Muscle layer of duodenum (tissue), 2 donors: ENCODE measurements at regions not wholly inside any gene's neighbourhood (a gene's known extent, or its start where the extent isn't known, plus 50 kb on each side); places are given as distances from the start of the nearest gene placed in this dataset.

Experiments
- H3K27ac ChIP-seq: one replicate; pipeline ENCODE4 v1.7.0; 2013; ENCODE audit warnings: mild to moderate bottlenecking, low read length
- H3K27me3 ChIP-seq: one replicate; pipeline ENCODE4 v1.7.0; 2013; ENCODE audit warnings: low read depth, mild to moderate bottlenecking, control low read depth, low read length
- H3K36me3 ChIP-seq, 2 donors: one replicate each; pipeline ENCODE4 v1.7.0; 2013; ENCODE audit warnings: low read length in 2 of 2, control low read depth in 1 of 2, mild to moderate bottlenecking in 1 of 2; ENCODE audit not compliant: insufficient read depth in 2 of 2, control insufficient read depth in 1 of 2
- H3K4me1 ChIP-seq, 2 donors: one replicate each; pipeline ENCODE4 v1.7.0; 2013; ENCODE audit warnings: low read length in 2 of 2, mild to moderate bottlenecking in 2 of 2, control low read depth in 1 of 2, moderate library complexity in 1 of 2; ENCODE audit not compliant: insufficient read depth in 2 of 2, control insufficient read depth in 1 of 2
- H3K4me3 ChIP-seq, 2 donors: one replicate each; pipeline ENCODE4 v1.7.0; 2013; ENCODE audit warnings: low read length in 2 of 2, low read depth in 1 of 2, mild to moderate bottlenecking in 1 of 2
- H3K9me3 ChIP-seq, 2 donors: one replicate each; pipeline ENCODE4 v1.7.0; 2013; ENCODE audit warnings: low read length in 2 of 2, control low read depth in 1 of 2, mild to moderate bottlenecking in 1 of 2; ENCODE audit not compliant: control insufficient read depth in 1 of 2
- donor health status: healthy.

GRCh38 chr20:58024241-58024721 lies 204.2 kb downstream of the ANKRD60 start:
- Histone ChIP-seq H3K4me3 (no peak overlapping the region), H3K27ac (no peak overlapping the region), H3K4me1 (peaks cover 0 to 6% of the 10 kb centered on the region in 2 donors), H3K36me3 (no peaks in the 10 kb centered on the region), H3K27me3 (no peaks in the 10 kb centered on the region), H3K9me3 (no peaks in the 10 kb centered on the region)

DNA sequence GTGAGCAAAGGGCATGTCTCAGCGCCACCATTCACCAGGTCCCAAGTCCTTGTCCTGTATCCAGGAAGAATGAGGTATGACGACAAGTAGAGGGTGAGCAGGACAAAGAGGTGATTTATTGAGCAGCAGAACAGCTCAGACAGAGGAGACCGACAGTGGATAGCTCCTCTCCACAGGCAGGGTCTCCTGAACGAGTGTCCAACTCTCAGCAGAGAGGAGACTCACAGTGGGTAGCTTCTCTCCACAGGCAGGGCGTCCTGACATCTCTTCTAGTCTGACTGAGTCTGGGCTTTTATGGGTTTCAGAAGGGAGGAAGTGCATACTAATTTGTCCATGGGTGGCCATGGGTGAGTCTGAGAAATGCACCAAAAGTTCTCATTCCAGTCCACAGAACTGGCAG lies 204.7 kb downstream of the ANKRD60 start:
- no peaks in the 10 kb centered on the region for H3K9me3 ChIP-seq
- no peak overlapping the region for H3K4me3 ChIP-seq
- H3K4me1 ChIP-seq: peaks cover 0 to 6% of the 10 kb centered on the region in 2 donors
- H3K27me3 ChIP-seq: no peaks in the 10 kb centered on the region
- H3K27ac ChIP-seq: no peak overlapping the region
- no peaks in the 10 kb centered on the region for H3K36me3 ChIP-seq

DNA sequence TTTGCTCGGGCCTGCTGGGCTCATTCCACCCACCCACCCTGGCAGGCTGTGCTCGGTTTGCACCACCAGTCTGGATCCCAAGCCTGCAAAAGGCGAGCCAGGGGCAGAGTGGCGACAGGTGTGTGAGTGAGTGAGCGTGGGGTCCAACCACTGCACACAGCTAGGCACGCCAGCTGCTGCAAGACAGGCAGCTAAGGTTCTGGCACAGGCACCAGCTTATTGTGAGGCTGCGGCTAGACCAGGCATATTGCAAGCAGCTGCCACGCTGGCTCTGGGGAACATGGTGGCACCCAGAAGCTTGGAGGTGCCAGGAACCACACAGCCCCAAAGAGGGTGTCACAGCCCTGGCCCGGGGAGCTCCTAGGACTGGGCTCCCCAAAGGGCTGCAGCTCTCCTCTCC lies 205.1 kb downstream of the ANKRD60 start:
- H3K4me3 ChIP-seq: no peak overlapping the region
- H3K9me3 ChIP-seq: no peaks in the 10 kb centered on the region
- no peaks in the 10 kb centered on the region for H3K27me3 ChIP-seq
- H3K4me1 ChIP-seq: peaks cover 0 to 6% of the 10 kb centered on the region in 2 donors
- H3K27ac ChIP-seq: no peak overlapping the region
- H3K36me3 ChIP-seq: no peaks in the 10 kb centered on the region

GRCh38 chr20:58022711-58023110 lies 205.7 kb downstream of the ANKRD60 start:
- no peaks in the 10 kb centered on the region for H3K36me3 ChIP-seq
- H3K27me3 ChIP-seq: no peaks in the 10 kb centered on the region
- H3K4me1 ChIP-seq: peaks cover 0 to 6% of the 10 kb centered on the region in 2 donors
- H3K27ac ChIP-seq: no peak overlapping the region
- no peaks in the 10 kb centered on the region for H3K9me3 ChIP-seq
- no peak overlapping the region for H3K4me3 ChIP-seq

DNA sequence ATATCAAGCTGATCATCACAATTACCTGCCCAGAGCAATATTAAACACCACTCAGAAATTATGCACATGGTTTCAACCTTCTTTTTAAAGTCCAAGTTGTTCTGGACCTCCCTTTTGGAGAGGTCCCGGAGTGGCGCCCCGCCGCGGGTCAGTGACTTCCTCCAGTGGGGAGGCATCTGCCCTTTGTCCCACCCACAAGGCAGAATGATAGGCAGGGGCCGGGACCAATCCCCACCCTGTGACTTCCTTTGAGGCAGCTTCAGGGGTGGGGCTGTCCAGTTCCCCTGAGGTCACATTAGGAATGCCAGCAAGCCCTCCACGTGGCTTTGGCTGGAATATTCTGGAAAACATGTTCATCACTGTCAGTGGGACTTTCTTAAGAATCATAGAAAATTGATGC lies 207.0 kb downstream of the ANKRD60 start:
- H3K27ac ChIP-seq: no peak overlapping the region
- H3K4me1 ChIP-seq: peaks cover 0 to 6% of the 10 kb centered on the region in 2 donors
- no peaks in the 10 kb centered on the region for H3K27me3 ChIP-seq
- no peak overlapping the region for H3K4me3 ChIP-seq
- H3K9me3 ChIP-seq: no peaks in the 10 kb centered on the region
- no peaks in the 10 kb centered on the region for H3K36me3 ChIP-seq

- Histone ChIP-seq H3K27me3 (no peaks in the 10 kb centered on the region), H3K27ac (no peak overlapping the region), H3K4me1 (peaks cover 0 to 6% of the 10 kb centered on the region in 2 donors), H3K4me3 (no peak overlapping the region), H3K36me3 (no peaks in the 10 kb centered on the region), H3K9me3 (no peaks in the 10 kb centered on the region)
Observed at GRCh38 chr20:58020656-58021454, 207.6 kb downstream of the ANKRD60 start.

GRCh38 chr20:58019850-58020625 lies 208.4 kb downstream of the ANKRD60 start:
- H3K27me3 ChIP-seq: no peaks in the 10 kb centered on the region
- H3K27ac ChIP-seq: no peak overlapping the region
- H3K9me3 ChIP-seq: peaks cover 0 to 3% of the 10 kb centered on the region in 2 donors
- H3K36me3 ChIP-seq: no peaks in the 10 kb centered on the region
- no peak overlapping the region for H3K4me3 ChIP-seq
- H3K4me1 ChIP-seq: peaks cover 0 to 6% of the 10 kb centered on the region in 2 donors

DNA sequence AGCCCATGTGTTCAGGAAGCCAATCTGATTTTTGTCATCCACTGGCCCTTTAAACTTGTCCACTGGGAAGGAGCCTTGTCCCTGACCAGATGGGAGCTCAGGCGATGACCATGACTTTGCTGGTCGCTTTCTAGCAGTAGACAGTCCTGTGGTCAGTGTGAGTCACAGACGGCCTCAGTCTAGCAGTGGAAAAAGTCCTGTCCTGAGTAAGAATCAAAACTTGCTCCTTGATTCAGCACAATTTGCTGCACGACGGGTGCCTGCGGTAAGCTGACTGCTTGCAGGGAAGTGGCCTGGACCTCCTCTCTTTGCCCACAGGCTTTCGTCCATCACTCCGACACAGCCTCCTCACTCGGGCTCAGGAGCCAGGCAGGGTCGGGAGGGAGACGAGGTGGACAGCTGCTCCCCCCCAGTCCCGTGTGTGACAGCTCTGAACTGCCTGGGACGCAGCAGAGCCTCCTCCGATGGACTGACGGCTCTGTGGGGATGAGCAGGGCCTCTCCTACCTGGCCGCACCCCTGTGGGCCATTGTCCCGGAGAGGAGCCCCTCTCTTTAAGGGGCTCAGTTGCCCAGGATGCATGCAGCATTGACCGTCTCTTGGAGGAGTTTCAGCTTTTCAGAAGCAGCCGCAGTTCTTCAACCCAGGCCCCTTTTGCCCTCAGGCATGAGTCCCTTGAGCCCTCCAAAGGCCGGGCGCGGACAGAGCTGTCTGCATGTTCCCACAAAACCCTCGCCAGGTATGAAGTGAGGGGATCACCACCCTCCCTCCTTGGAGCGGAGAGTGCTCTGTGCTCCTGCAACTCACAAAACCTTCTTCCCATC lies 209.2 kb downstream of the ANKRD60 start:
- Histone ChIP-seq H3K27me3 (no peaks in the 10 kb centered on the region), H3K27ac (no peak overlapping the region), H3K4me1 (peaks cover 0 to 6% of the 10 kb centered on the region in 2 donors), H3K9me3 (peaks cover 0 to 5% of the 10 kb centered on the region in 2 donors), H3K36me3 (no peaks in the 10 kb centered on the region), H3K4me3 (no peak overlapping the region)

DNA sequence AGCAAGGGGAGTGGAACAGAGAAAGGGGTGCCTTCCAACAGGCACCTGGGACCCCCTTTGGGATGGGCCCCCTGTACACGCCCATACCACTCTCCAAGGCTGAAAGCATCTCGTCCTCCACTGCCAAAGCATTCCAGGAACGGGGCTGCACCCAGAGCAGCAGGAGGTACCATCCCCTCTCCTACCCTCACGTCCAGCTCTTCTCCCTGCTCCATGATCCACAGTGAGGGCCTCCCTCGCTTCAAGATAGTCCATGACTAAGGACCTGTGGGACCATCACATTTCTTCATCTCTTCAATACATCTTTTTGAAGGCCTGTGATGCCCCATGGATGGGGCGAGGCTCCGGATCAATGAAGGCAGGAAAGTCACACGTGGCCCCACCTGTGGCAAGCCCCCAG lies 209.9 kb downstream of the ANKRD60 start:
- no peaks in the 10 kb centered on the region for H3K36me3 ChIP-seq
- H3K4me1 ChIP-seq: peaks cover 0 to 6% of the 10 kb centered on the region in 2 donors
- H3K9me3 ChIP-seq: peaks cover 0 to 5% of the 10 kb centered on the region in 2 donors
- no peak overlapping the region for H3K27ac ChIP-seq
- H3K4me3 ChIP-seq: no peak overlapping the region
- H3K27me3 ChIP-seq: no peaks in the 10 kb centered on the region

DNA sequence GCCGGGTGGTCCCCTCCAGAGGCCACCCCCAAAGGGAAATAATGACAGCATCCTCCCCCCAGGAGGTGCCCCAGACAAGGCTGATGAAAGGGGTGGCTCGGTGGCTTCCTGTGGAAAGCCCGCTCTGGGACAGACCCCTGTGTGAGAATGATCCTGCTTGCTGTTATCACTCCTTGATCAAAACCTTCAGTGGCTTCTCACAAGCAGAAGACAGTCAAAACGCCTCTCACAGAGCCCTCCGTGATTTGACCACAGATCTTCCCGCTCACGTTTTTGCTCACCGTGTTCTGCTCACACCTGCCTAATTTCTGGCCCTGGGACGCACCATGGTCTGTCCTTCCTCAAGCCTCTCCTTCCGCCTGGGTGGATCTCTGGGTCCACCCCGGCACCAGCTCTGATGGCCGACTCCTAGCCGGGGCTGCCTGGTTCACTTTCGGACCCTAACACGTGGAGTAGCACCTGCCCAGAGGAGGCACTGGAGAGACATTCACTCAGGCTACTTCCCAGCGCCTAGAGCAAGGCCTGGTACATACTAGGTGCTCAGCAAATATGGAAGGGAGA lies 210.4 kb downstream of the ANKRD60 start:
- H3K27ac ChIP-seq: no peak overlapping the region

More for the DNA sequence above, 210.4 kb downstream of the ANKRD60 start:
- Histone ChIP-seq H3K4me3 (no peak overlapping the region), H3K36me3 (no peaks in the 10 kb centered on the region), H3K9me3 (peaks cover 0 to 5% of the 10 kb centered on the region in 2 donors), H3K4me1 (peaks cover 0 to 6% of the 10 kb centered on the region in 2 donors), H3K27me3 (no peaks in the 10 kb centered on the region)
